CD14-positive monocyte (primary cell): ENCODE measurements at regions not wholly inside any gene's neighbourhood (a gene's known extent, or its start where the extent isn't known, plus 50 kb on each side); places are given as distances from the start of the nearest gene placed in this dataset.

Experiments used
- DNase-seq, 3 donors: peaks; one replicate each; pipeline ENCODE4 v3.0.0-alpha.2; 2011 to 2022
- H2AFZ ChIP-seq: 2 replicates; pipeline ENCODE4 v1.6.0; 2012; ENCODE audit warnings: mild to moderate bottlenecking, low read depth, low read length, inconsistent platforms; ENCODE audit not compliant: insufficient read depth, poor library complexity, severe bottlenecking
- H3K27ac ChIP-seq, 2 donors: 1 replicate in 1 of 2; 2 replicates in 1 of 2; pipeline ENCODE4 v1.5.1; 2012 to 2013; ENCODE audit warnings: low read length in 2 of 2, control low read depth in 1 of 2, inconsistent platforms in 1 of 2, low read depth in 1 of 2, mild to moderate bottlenecking in 1 of 2
- H3K27me3 ChIP-seq, 2 donors: one replicate each; pipeline versions ENCODE4 v1.6.0 to v1.6.1; 2011 to 2013; ENCODE audit warnings: low read length in 2 of 2; ENCODE audit not compliant: control insufficient read depth in 2 of 2, insufficient read depth in 2 of 2
- H3K36me3 ChIP-seq, 2 donors: replicated peaks in 1 of 2; 1 replicate in 1 of 2; 2 replicates in 1 of 2; pipeline versions ENCODE4 v1.5.1 to v1.6.1; 2012 to 2013; ENCODE audit warnings: low read length in 2 of 2, control low read depth in 1 of 2, inconsistent platforms in 1 of 2, mild to moderate bottlenecking in 1 of 2; ENCODE audit not compliant: insufficient read depth in 2 of 2, control insufficient read depth in 1 of 2
- H3K4me1 ChIP-seq, 2 donors: 1 replicate in 1 of 2; 2 replicates in 1 of 2; pipeline versions ENCODE4 v1.5.1 to v1.6.1; 2012 to 2013; ENCODE audit warnings: low read length in 2 of 2, control low read depth in 1 of 2, inconsistent platforms in 1 of 2, mild to moderate bottlenecking in 1 of 2, moderate library complexity in 1 of 2; ENCODE audit not compliant: insufficient read depth in 2 of 2, control insufficient read depth in 1 of 2
- H3K4me2 ChIP-seq: replicated peaks from 2 replicates; pipeline ENCODE3; 2012; ENCODE audit warnings: low read length, moderate library complexity, mild to moderate bottlenecking; ENCODE audit not compliant: poor library complexity, severe bottlenecking; ENCODE audit errors: extremely low read depth
- H3K4me3 ChIP-seq, 3 experiments: fragments of 200-600 bp in 1 of 3; sonication (generic) in 1 of 3; replicated peaks in 1 of 3; 1 replicate in 2 of 3; 2 replicates in 1 of 3; pipeline ENCODE4 v1.5.1; 2011 to 2013; ENCODE audit warnings: low read length in 3 of 3, mild to moderate bottlenecking in 3 of 3, control low read depth in 2 of 3, low read depth in 2 of 3, inconsistent platforms in 1 of 3, moderate library complexity in 1 of 3
- H3K79me2 ChIP-seq: 2 replicates; pipeline ENCODE4 v1.6.0; 2012; ENCODE audit warnings: mild to moderate bottlenecking, control low read depth, inconsistent platforms, low read length, moderate library complexity; ENCODE audit not compliant: insufficient read depth
- H3K9ac ChIP-seq: 2 replicates; pipeline ENCODE4 v1.6.0; 2017; ENCODE audit warnings: low read length, mild to moderate bottlenecking; ENCODE audit not compliant: insufficient read depth, poor library complexity, severe bottlenecking
- H3K9me3 ChIP-seq, 2 donors: replicated peaks in 1 of 2; 1 replicate in 1 of 2; 2 replicates in 1 of 2; pipeline versions ENCODE4 v1.5.1 to v1.6.1; 2012 to 2013; ENCODE audit warnings: low read length in 2 of 2, control low read depth in 1 of 2; ENCODE audit not compliant: control insufficient read depth in 1 of 2, insufficient read depth in 1 of 2
- H4K20me1 ChIP-seq: 2 replicates; pipeline ENCODE4 v1.6.0; 2012; ENCODE audit warnings: mild to moderate bottlenecking, low read length, control low read depth, moderate library complexity; ENCODE audit not compliant: insufficient read depth
- H3K27ac Mint-ChIP-seq, 7 donors: one replicate each; pipeline ENCODE4 v1.8.0; 2020; ENCODE audit warnings: mild to moderate bottlenecking in 7 of 7, mixed read lengths in 7 of 7, moderate library complexity in 6 of 7, inconsistent platforms in 2 of 7
- H3K27me3 Mint-ChIP-seq, 3 donors: one replicate each; pipeline ENCODE4 v1.8.0; 2021 to 2022; ENCODE audit warnings: low read depth in 3 of 3, mild to moderate bottlenecking in 3 of 3, mixed read lengths in 3 of 3, moderate library complexity in 3 of 3, inconsistent platforms in 1 of 3
- H3K36me3 Mint-ChIP-seq, 2 donors: one replicate each; pipeline ENCODE4 v1.8.0; 2020; ENCODE audit warnings: mixed read lengths in 2 of 2, inconsistent platforms in 1 of 2, mild to moderate bottlenecking in 1 of 2
- H3K4me1 Mint-ChIP-seq: one replicate; pipeline ENCODE4 v1.8.0; 2020; ENCODE audit warnings: mild to moderate bottlenecking, mixed read lengths
- H3K4me3 Mint-ChIP-seq, 2 donors: one replicate each; pipeline ENCODE4 v1.8.0; 2020; ENCODE audit warnings: mild to moderate bottlenecking in 2 of 2, mixed read lengths in 2 of 2, moderate library complexity in 1 of 2
- H3K9me3 Mint-ChIP-seq, 7 donors: one replicate each; pipeline ENCODE4 v1.8.0; 2020 to 2022; ENCODE audit warnings: mixed read lengths in 7 of 7, mild to moderate bottlenecking in 6 of 7, moderate library complexity in 6 of 7, inconsistent platforms in 2 of 7
- CTCF ChIP-seq: fragments of 200-600 bp; IDR thresholded peaks from one replicate; pipeline ENCODE4 v1.8.0; 2022; ENCODE audit warnings: antibody characterized with exemption, mild to moderate bottlenecking
- WGBS: methylation state at CpG from one replicate; pipeline ENCODE4 v1.1.5; 2013; ENCODE audit warnings: missing lambda C conversion rate; ENCODE audit not compliant: insufficient coverage; 5-methylcytosine and 5-hydroxymethylcytosine counted together
- intact Hi-C, 2 donors: fragments of 100-400 bp; cut with micrococcal nuclease; formaldehyde crosslinking; loops; one replicate each; pipeline versions ENCODE4 v1.15.0 to v1.15.1; 2023

- intact Hi-C loops, result no loop called here
- TF ChIP-seq CTCF, result no peak
- Histone ChIP-seq H3K27me3 (no peaks in the 10 kb centered on the region), H3K4me2 (no peak overlapping the region), H3K27ac (no peak overlapping the region), H3K4me3 (no peak overlapping the region), H3K36me3 (no peaks in the 10 kb centered on the region), H2AFZ (no peak overlapping the region), H3K79me2 (no peaks in the 10 kb centered on the region), H3K4me1 (no peaks in the 10 kb centered on the region), H4K20me1 (no peaks in the 10 kb centered on the region), H3K9me3 (peaks cover 5 to 7% of the 10 kb centered on the region in 2 donors), H3K9ac (no peak overlapping the region)
- no peak for DNase-seq
- Mint-ChIP-seq H3K9me3 (peaks cover 0 to 5% (median 2%) of the 10 kb centered on the region in 7 donors), H3K4me1 (no peaks in the 10 kb centered on the region), H3K4me3 (no peak overlapping the region), H3K27ac (no peak overlapping the region), H3K36me3 (no peaks in the 10 kb centered on the region), H3K27me3 (no peaks in the 10 kb centered on the region)
- WGBS, result no CpG with 5 or more reads among the region's 2 CpGs
Observed at GRCh38 chr21:18772404-18772803, 368.8 kb upstream of the TMPRSS15 start.

- no CpG with 5 or more reads among the region's 2 CpGs for WGBS
- Histone ChIP-seq H3K27ac (no peak overlapping the region), H3K4me3 (no peak overlapping the region), H3K27me3 (no peaks in the 10 kb centered on the region), H3K9me3 (peaks cover 5 to 7% of the 10 kb centered on the region in 2 donors), H4K20me1 (no peaks in the 10 kb centered on the region), H3K9ac (no peak overlapping the region), H2AFZ (no peak overlapping the region), H3K4me1 (no peaks in the 10 kb centered on the region), H3K36me3 (no peaks in the 10 kb centered on the region), H3K79me2 (no peaks in the 10 kb centered on the region), H3K4me2 (no peak overlapping the region)
- no peaks in the 10 kb centered on the region for H3K4me1 Mint-ChIP-seq
- no peaks in the 10 kb centered on the region for H3K27me3 Mint-ChIP-seq
- H3K36me3 Mint-ChIP-seq, result no peaks in the 10 kb centered on the region
- DNase-seq, result no peak
- no peak for TF ChIP-seq CTCF
- no peak overlapping the region for H3K27ac Mint-ChIP-seq
- H3K9me3 Mint-ChIP-seq, result peaks cover 0 to 5% (median 2%) of the 10 kb centered on the region in 7 donors
- intact Hi-C loops, result no loop called here
- H3K4me3 Mint-ChIP-seq, result no peak overlapping the region
Observed at GRCh38 chr21:18772897-18773296, 369.3 kb upstream of the TMPRSS15 start.
